ENCODE measurements at regions not wholly inside any gene's neighbourhood (a gene's known extent, or its start where the extent isn't known, plus 50 kb on each side); places are given as distances from the start of the nearest gene placed in this dataset.

DNA sequence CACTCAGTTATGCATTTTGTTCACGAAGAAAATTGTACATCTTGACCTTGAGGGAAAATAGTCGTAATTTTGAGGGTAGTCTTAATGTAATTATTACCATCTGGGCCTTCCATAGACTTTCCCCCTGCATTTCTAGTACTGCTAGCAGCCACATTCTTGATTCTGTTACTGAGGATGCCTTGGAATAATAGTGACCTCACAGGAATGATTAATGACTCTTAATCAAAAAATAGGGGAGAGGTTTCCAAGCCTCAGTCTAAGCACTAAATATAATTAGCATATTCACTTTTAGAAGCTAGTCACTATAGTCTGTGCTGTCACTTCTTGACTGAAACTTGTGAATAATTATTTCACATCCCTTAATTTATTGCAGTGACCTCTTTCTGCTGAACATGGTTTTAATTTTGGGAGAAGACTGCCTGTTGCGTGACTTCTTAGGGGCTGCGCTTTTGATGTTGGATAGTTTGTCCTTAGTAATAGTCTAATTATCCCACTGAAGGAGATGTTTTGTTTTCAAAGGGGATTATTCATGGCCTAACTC lies 400.5 kb downstream of the ADAMTS20 start:
- Histone ChIP-seq H3K27ac (ENCODE audit: low read depth, low read length) (no peak overlapping the region), H3K27me3 (ENCODE audit: control insufficient read depth in 2 of 2, insufficient read depth in 2 of 2, low read length in 2 of 2) (no peaks in the 10 kb centered on the region), H3K4me1 (ENCODE audit: control insufficient read depth in 2 of 2, insufficient read depth in 2 of 2, low read length in 2 of 2) (no peaks in the 10 kb centered on the region), H3K9me3 (ENCODE audit: control insufficient read depth in 2 of 3, low read length in 3 of 3) (no peaks in the 10 kb centered on the region), H3K36me3 (ENCODE audit: control insufficient read depth in 2 of 3, insufficient read depth in 3 of 3, low read length in 3 of 3) (no peaks in the 10 kb centered on the region), H3K4me3 (ENCODE audit: low read length) (no peak overlapping the region)
- Mint-ChIP-seq H3K4me3 (no peak overlapping the region), H3K27ac (no peak overlapping the region), H3K9me3 (peaks cover 0 to 5% (median 0%) of the 10 kb centered on the region in 11 donors), H3K36me3 (no peaks in the 10 kb centered on the region), H3K27me3 (no peaks in the 10 kb centered on the region), H3K4me1 (no peaks in the 10 kb centered on the region)
- ChIA-PET CTCF (no interaction called here), POLR2A (no interaction called here)
- ATAC-seq: no peak
- no peak for DNase-seq
- intact Hi-C loops (cut with micrococcal nuclease): no loop called here

DNA sequence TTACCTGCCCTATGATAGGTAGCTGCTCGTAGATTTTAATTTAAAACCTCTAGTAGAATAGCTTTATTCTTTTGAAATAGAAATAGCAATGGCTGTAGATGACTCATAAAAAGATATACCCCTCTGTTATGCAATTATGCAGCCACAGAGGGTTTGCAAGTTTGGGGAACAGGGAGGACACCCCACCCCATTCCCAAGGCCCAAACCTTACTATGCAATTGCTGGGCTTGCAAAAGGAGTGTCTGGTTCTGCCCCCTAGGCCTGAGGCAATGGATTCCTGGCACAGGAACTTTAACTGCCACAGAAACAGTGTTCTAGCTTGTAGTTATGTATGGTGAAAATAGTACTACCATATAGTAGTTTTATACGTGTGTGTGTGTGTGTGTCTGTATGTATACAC lies 403.3 kb downstream of the ADAMTS20 start:
- DNase-seq (no peak), ATAC-seq (no peak)
- Mint-ChIP-seq H3K36me3 (no peaks in the 10 kb centered on the region), H3K27me3 (no peaks in the 10 kb centered on the region), H3K27ac (no peak overlapping the region), H3K4me3 (no peak overlapping the region), H3K9me3 (peaks cover 0 to 4% (median 0%) of the 10 kb centered on the region in 11 donors), H3K4me1 (no peaks in the 10 kb centered on the region)
- ChIA-PET POLR2A (no interaction called here), CTCF (no interaction called here)
- Histone ChIP-seq H3K4me1 (ENCODE audit: control insufficient read depth in 2 of 2, insufficient read depth in 2 of 2, low read length in 2 of 2) (no peaks in the 10 kb centered on the region), H3K9me3 (ENCODE audit: control insufficient read depth in 2 of 3, low read length in 3 of 3) (no peaks in the 10 kb centered on the region), H3K27ac (ENCODE audit: low read depth, low read length) (no peak overlapping the region), H3K4me3 (ENCODE audit: low read length) (no peak overlapping the region), H3K27me3 (ENCODE audit: control insufficient read depth in 2 of 2, insufficient read depth in 2 of 2, low read length in 2 of 2) (no peaks in the 10 kb centered on the region), H3K36me3 (ENCODE audit: control insufficient read depth in 2 of 3, insufficient read depth in 3 of 3, low read length in 3 of 3) (no peaks in the 10 kb centered on the region)
- intact Hi-C loops (cut with micrococcal nuclease): no loop called here

DNA sequence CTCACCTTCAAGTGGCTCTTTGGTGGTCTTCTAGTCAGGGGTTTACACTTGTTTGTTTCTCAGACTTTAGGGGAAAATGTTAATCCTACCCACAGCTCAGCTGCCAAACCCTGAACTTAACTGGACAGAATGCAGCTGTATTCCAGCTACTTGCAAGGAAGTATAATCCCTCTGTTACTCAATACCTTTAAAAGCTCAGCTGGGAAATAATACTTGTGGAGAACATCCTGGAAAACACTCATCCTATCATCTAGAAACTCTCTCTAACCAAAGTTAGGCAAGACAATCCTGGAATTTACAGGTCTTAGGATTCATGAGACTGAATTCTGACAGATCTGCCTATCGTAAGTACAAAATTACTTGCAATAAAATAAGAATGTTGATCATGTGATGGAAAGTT lies 404.1 kb downstream of the ADAMTS20 start:
- peaks cover 0 to 10% (median 0%) of the 10 kb centered on the region in 11 donors for H3K9me3 Mint-ChIP-seq
- no peaks in the 10 kb centered on the region for H3K9me3 ChIP-seq (ENCODE audit: control insufficient read depth in 2 of 3, low read length in 3 of 3)
- intact Hi-C loops (cut with micrococcal nuclease): no loop called here
- no peaks in the 10 kb centered on the region for H3K27me3 Mint-ChIP-seq
- POLR2A ChIA-PET: no interaction called here
- CTCF ChIA-PET: no interaction called here
- no peak for ATAC-seq
- no peak overlapping the region for H3K27ac ChIP-seq (ENCODE audit: low read depth, low read length)
- H3K36me3 Mint-ChIP-seq: no peaks in the 10 kb centered on the region
- no peak overlapping the region for H3K27ac Mint-ChIP-seq
- H3K4me3 ChIP-seq (ENCODE audit: low read length): no peak overlapping the region
- no peak overlapping the region for H3K4me3 Mint-ChIP-seq
- H3K4me1 ChIP-seq (ENCODE audit: control insufficient read depth in 2 of 2, insufficient read depth in 2 of 2, low read length in 2 of 2): no peaks in the 10 kb centered on the region
- DNase-seq: no peak
- no peaks in the 10 kb centered on the region for H3K4me1 Mint-ChIP-seq
- no peaks in the 10 kb centered on the region for H3K36me3 ChIP-seq (ENCODE audit: control insufficient read depth in 2 of 3, insufficient read depth in 3 of 3, low read length in 3 of 3)
- no peaks in the 10 kb centered on the region for H3K27me3 ChIP-seq (ENCODE audit: control insufficient read depth in 2 of 2, insufficient read depth in 2 of 2, low read length in 2 of 2)

DNA sequence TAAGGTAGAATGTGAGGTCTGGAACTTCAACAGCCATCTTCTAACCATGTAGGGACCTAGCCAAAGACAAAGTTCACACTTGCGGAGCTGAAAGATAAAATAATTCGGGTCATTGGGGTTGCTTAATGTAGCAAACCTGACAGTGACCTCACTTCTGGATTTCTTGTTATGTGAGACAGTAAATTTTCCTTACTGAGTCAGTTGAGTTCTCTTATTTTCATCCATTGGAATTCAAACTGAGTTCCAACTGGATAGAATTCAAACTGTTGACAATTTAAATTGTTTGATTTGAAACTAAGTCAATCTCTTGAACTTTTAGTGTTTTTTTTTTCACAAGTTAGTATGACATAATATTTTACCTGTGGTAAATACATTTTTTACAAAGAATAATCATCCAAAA lies 406.5 kb downstream of the ADAMTS20 start:
- Histone ChIP-seq H3K36me3 (ENCODE audit: control insufficient read depth in 2 of 3, insufficient read depth in 3 of 3, low read length in 3 of 3) (no peaks in the 10 kb centered on the region), H3K27me3 (ENCODE audit: control insufficient read depth in 2 of 2, insufficient read depth in 2 of 2, low read length in 2 of 2) (no peaks in the 10 kb centered on the region), H3K4me1 (ENCODE audit: control insufficient read depth in 2 of 2, insufficient read depth in 2 of 2, low read length in 2 of 2) (no peaks in the 10 kb centered on the region), H3K9me3 (ENCODE audit: control insufficient read depth in 2 of 3, low read length in 3 of 3) (no peaks in the 10 kb centered on the region), H3K4me3 (ENCODE audit: low read length) (no peak overlapping the region), H3K27ac (ENCODE audit: low read depth, low read length) (no peak overlapping the region)
- Mint-ChIP-seq H3K4me1 (no peaks in the 10 kb centered on the region), H3K27me3 (no peaks in the 10 kb centered on the region), H3K27ac (no peak overlapping the region), H3K9me3 (peaks cover 0 to 10% (median 1%) of the 10 kb centered on the region in 11 donors), H3K36me3 (no peaks in the 10 kb centered on the region), H3K4me3 (no peak overlapping the region)
- ATAC-seq: no peak
- POLR2A ChIA-PET: no interaction called here
- DNase-seq: no peak
- CTCF ChIA-PET: no interaction called here
- intact Hi-C loops (cut with micrococcal nuclease): no loop called here

DNA sequence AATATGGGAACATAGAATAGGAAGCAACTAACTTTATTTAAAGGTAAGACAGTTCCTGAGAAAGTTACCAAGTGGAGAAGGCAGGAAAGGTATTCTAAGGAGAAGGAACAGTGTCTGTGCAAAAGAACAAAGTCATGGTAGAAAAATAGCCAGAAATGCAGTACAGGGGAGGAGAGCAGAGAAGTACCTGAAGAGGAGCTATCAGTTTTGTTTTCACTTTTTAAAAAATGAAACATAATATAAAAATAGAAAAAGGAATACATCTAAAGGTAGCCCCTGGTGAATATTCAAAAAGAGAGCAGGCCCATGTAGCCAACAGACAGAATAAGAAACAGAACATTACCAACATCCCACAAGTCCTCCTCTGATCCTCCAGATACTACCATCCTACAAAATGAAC lies 408.7 kb downstream of the ADAMTS20 start:
- Mint-ChIP-seq H3K36me3 (no peaks in the 10 kb centered on the region), H3K4me1 (peaks cover 0 to 1% (median 0%) of the 10 kb centered on the region in 7 donors), H3K4me3 (no peak overlapping the region), H3K27ac (no peak overlapping the region), H3K9me3 (peaks cover 0 to 18% (median 3%) of the 10 kb centered on the region in 11 donors), H3K27me3 (no peaks in the 10 kb centered on the region)
- no peak for DNase-seq
- H3K4me3 ChIP-seq (ENCODE audit: low read length): no peak overlapping the region
- ChIA-PET CTCF (no interaction called here), POLR2A (no interaction called here)
- no peaks in the 10 kb centered on the region for H3K9me3 ChIP-seq (ENCODE audit: control insufficient read depth in 2 of 3, low read length in 3 of 3)
- no peak overlapping the region for H3K27ac ChIP-seq (ENCODE audit: low read depth, low read length)
- H3K36me3 ChIP-seq (ENCODE audit: control insufficient read depth in 2 of 3, insufficient read depth in 3 of 3, low read length in 3 of 3): no peaks in the 10 kb centered on the region
- H3K4me1 ChIP-seq (ENCODE audit: control insufficient read depth in 2 of 2, insufficient read depth in 2 of 2, low read length in 2 of 2): no peaks in the 10 kb centered on the region
- no peaks in the 10 kb centered on the region for H3K27me3 ChIP-seq (ENCODE audit: control insufficient read depth in 2 of 2, insufficient read depth in 2 of 2, low read length in 2 of 2)
- intact Hi-C loops (cut with micrococcal nuclease): no loop called here
- ATAC-seq: no peak

DNA sequence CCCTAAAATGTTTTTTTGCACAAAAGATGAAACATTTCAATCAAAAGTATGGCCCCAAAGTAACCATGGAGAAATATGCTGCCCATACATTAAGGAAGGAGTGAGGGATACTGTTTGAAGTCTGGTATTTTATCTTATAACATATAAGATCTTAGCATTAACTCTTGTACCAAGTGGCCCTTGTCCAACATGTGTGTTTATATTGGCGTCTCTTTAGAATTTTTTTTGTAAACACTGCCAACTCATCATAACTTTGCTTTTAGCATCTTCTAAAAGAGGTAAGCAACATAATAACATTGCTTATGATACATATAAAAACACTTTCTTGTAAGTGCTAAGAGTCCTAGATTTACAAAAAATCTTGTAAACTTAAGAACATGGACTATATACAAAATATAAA lies 419.7 kb downstream of the ADAMTS20 start:
- H3K9me3 Mint-ChIP-seq: peaks cover 0 to 18% (median 3%) of the 10 kb centered on the region in 11 donors
- no peaks in the 10 kb centered on the region for H3K36me3 Mint-ChIP-seq
- no peaks in the 10 kb centered on the region for H3K4me1 Mint-ChIP-seq
- Histone ChIP-seq H3K27ac (ENCODE audit: low read depth, low read length) (no peak overlapping the region), H3K4me3 (ENCODE audit: low read length) (no peak overlapping the region), H3K36me3 (ENCODE audit: control insufficient read depth in 2 of 3, insufficient read depth in 3 of 3, low read length in 3 of 3) (no peaks in the 10 kb centered on the region), H3K27me3 (ENCODE audit: control insufficient read depth in 2 of 2, insufficient read depth in 2 of 2, low read length in 2 of 2) (no peaks in the 10 kb centered on the region), H3K4me1 (ENCODE audit: control insufficient read depth in 2 of 2, insufficient read depth in 2 of 2, low read length in 2 of 2) (no peaks in the 10 kb centered on the region), H3K9me3 (ENCODE audit: control insufficient read depth in 2 of 3, low read length in 3 of 3) (no peaks in the 10 kb centered on the region)
- ChIA-PET POLR2A (no interaction called here), CTCF (no interaction called here)
- DNase-seq (no peak), ATAC-seq (no peak)
- no peaks in the 10 kb centered on the region for H3K27me3 Mint-ChIP-seq
- no peak overlapping the region for H3K4me3 Mint-ChIP-seq
- intact Hi-C loops (cut with micrococcal nuclease): no loop called here
- no peak overlapping the region for H3K27ac Mint-ChIP-seq

DNA sequence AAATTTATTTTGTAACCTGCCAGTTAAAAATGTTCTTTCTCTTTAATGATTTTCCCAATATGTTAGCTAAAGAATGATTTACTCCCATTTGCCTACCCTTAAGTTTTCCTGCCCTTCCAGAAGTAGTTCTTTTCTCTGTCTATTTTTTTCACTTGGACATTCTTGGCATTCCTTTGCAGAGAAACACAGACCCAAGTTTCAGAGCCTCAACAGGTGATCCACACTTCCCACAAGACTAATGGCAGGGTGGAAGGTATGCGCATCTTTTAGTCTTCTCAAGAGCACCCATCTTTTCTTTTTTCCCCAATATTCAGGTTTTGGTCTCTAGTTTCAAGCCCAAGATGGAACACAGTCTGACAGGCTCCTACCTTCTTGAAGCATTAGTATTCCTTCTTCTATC lies 420.7 kb downstream of the ADAMTS20 start:
- Histone ChIP-seq H3K27me3 (ENCODE audit: control insufficient read depth in 2 of 2, insufficient read depth in 2 of 2, low read length in 2 of 2) (no peaks in the 10 kb centered on the region), H3K4me1 (ENCODE audit: control insufficient read depth in 2 of 2, insufficient read depth in 2 of 2, low read length in 2 of 2) (no peaks in the 10 kb centered on the region), H3K9me3 (ENCODE audit: control insufficient read depth in 2 of 3, low read length in 3 of 3) (no peaks in the 10 kb centered on the region), H3K27ac (ENCODE audit: low read depth, low read length) (no peak overlapping the region), H3K4me3 (ENCODE audit: low read length) (no peak overlapping the region), H3K36me3 (ENCODE audit: control insufficient read depth in 2 of 3, insufficient read depth in 3 of 3, low read length in 3 of 3) (no peaks in the 10 kb centered on the region)
- POLR2A ChIA-PET: no interaction called here
- ATAC-seq: no peak
- H3K9me3 Mint-ChIP-seq: peaks cover 0 to 18% (median 3%) of the 10 kb centered on the region in 11 donors
- H3K4me3 Mint-ChIP-seq: no peak overlapping the region
- intact Hi-C loops (cut with micrococcal nuclease): no loop called here
- H3K36me3 Mint-ChIP-seq: no peaks in the 10 kb centered on the region
- no peaks in the 10 kb centered on the region for H3K4me1 Mint-ChIP-seq
- no peaks in the 10 kb centered on the region for H3K27me3 Mint-ChIP-seq
- DNase-seq: no peak
- no peak overlapping the region for H3K27ac Mint-ChIP-seq
- CTCF ChIA-PET: no interaction called here
